Keratinocyte (primary cell): ENCODE measurements at regions not wholly inside any gene's neighbourhood (a gene's known extent, or its start where the extent isn't known, plus 50 kb on each side); places are given as distances from the start of the nearest gene placed in this dataset.

Experiments
- DNase-seq: peaks from one replicate; pipeline ENCODE4 v3.0.0-alpha.2; 2011; ENCODE audit warnings: low read depth, missing footprints, low spot score
- FAIRE-seq: peaks from 2 replicates; lab custom pipeline; 2011; peaks lifted over from hg19 to GRCh38; lab: Jason Lieb, UNC
- H2AFZ ChIP-seq: 2 replicates; pipeline ENCODE4 v1.6.0; 2012; ENCODE audit warnings: low read length, control low read depth, inconsistent platforms; ENCODE audit not compliant: control insufficient read depth
- H3K27ac ChIP-seq: 2 replicates; pipeline ENCODE4 v1.5.1; 2011; ENCODE audit warnings: low read length; ENCODE audit not compliant: control insufficient read depth, insufficient read depth
- H3K27me3 ChIP-seq: 3 replicates; pipeline ENCODE4 v1.6.0; 2011; ENCODE audit warnings: low read length; ENCODE audit not compliant: control insufficient read depth, insufficient read depth; ENCODE audit errors: extremely low read depth
- H3K36me3 ChIP-seq, 2 experiments: 2 replicates in 1 of 2; 3 replicates in 1 of 2; pipeline ENCODE4 v1.5.1; 2011; ENCODE audit warnings: low read length in 2 of 2, mild to moderate bottlenecking in 1 of 2; ENCODE audit not compliant: control insufficient read depth in 2 of 2, insufficient read depth in 2 of 2; ENCODE audit errors: extremely low read depth in 1 of 2
- H3K4me1 ChIP-seq: 3 replicates; pipeline ENCODE4 v1.5.1; 2011; ENCODE audit warnings: low read length; ENCODE audit not compliant: control insufficient read depth, insufficient read depth; ENCODE audit errors: extremely low read depth
- H3K4me2 ChIP-seq: 3 replicates; pipeline ENCODE4 v1.6.0; 2011; ENCODE audit warnings: low read depth, low read length; ENCODE audit not compliant: control insufficient read depth, insufficient read depth; ENCODE audit errors: extremely low read depth
- H3K4me3 ChIP-seq, 3 experiments: fragments of 200-600 bp in 1 of 3; sonication (generic) in 1 of 3; 2 replicates in 2 of 3; 3 replicates in 1 of 3; pipeline ENCODE4 v1.5.1; 2011 to 2016; ENCODE audit warnings: low read length in 3 of 3, mild to moderate bottlenecking in 3 of 3, control low read depth in 2 of 3, inconsistent platforms in 1 of 3, low read depth in 1 of 3, mixed read lengths in 1 of 3, mixed run types in 1 of 3, moderate library complexity in 1 of 3; ENCODE audit not compliant: control insufficient read depth in 2 of 3, insufficient read depth in 2 of 3; ENCODE audit errors: extremely low read depth in 1 of 3
- H3K79me2 ChIP-seq: 2 replicates; pipeline ENCODE4 v1.6.0; 2012; ENCODE audit warnings: low read length; ENCODE audit not compliant: control insufficient read depth, insufficient read depth
- H3K9ac ChIP-seq: 3 replicates; pipeline ENCODE4 v1.6.0; 2011; ENCODE audit warnings: low read length; ENCODE audit not compliant: control insufficient read depth, insufficient read depth; ENCODE audit errors: extremely low read depth
- H3K9me1 ChIP-seq: 3 replicates; pipeline ENCODE4 v1.6.0; 2011; ENCODE audit warnings: low read length; ENCODE audit not compliant: control insufficient read depth, insufficient read depth; ENCODE audit errors: extremely low read depth
- H3K9me3 ChIP-seq: 2 replicates; pipeline ENCODE4 v1.5.1; 2012; ENCODE audit warnings: low read depth, low read length; ENCODE audit not compliant: control insufficient read depth
- H4K20me1 ChIP-seq: 3 replicates; pipeline ENCODE4 v1.6.0; 2011; ENCODE audit warnings: low read length; ENCODE audit not compliant: control insufficient read depth, insufficient read depth; ENCODE audit errors: extremely low read depth
- EZH2 ChIP-seq: IDR thresholded peaks from one replicate; pipeline ENCODE4 v1.6.1; 2012; ENCODE audit warnings: inconsistent platforms, mild to moderate bottlenecking, low read length, moderate library complexity
- dilution Hi-C: fragments of 300-500 bp; cut with MboI; formaldehyde crosslinking; loops from one replicate; pipeline ENCODE4 v1.7.0; 2020; ENCODE audit warnings: low sequenced_read_pairs; ENCODE audit not compliant: extremely low pct_ligation_motif_present
- TF ChIP-seq, protein P1 (sequence below), 3 experiments: IDR thresholded peaks in 1 of 3; conservative IDR thresholded peaks in 1 of 3; optimal IDR thresholded peaks in 1 of 3; 2 replicates in 2 of 3; 3 replicates in 1 of 3; pipeline versions ENCODE3 to v1.5.1; 2011; ENCODE audit warnings: low read length in 3 of 3, mild to moderate bottlenecking in 3 of 3, moderate library complexity in 2 of 3, control low read depth in 1 of 3, inconsistent platforms in 1 of 3; ENCODE audit not compliant: insufficient read depth in 2 of 3; ENCODE audit errors: extremely low read depth in 1 of 3

DNA sequence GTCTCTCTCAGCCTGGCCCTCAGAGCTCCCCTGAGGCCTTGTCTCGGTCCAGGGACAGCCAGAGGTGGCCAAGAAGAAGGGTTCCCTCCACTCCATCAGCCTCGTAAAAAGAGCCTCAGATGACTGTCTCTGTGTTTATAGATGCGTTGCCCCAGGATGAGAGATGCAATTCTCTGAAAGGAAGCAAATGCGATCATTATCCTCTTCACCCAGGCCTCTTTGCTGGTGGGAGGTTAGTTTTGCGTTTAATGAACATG lies 90.4 kb downstream of the YTHDF1 start:
- DNase-seq, result no peak
- no peak overlapping the region for H3K4me3 ChIP-seq

DNA sequence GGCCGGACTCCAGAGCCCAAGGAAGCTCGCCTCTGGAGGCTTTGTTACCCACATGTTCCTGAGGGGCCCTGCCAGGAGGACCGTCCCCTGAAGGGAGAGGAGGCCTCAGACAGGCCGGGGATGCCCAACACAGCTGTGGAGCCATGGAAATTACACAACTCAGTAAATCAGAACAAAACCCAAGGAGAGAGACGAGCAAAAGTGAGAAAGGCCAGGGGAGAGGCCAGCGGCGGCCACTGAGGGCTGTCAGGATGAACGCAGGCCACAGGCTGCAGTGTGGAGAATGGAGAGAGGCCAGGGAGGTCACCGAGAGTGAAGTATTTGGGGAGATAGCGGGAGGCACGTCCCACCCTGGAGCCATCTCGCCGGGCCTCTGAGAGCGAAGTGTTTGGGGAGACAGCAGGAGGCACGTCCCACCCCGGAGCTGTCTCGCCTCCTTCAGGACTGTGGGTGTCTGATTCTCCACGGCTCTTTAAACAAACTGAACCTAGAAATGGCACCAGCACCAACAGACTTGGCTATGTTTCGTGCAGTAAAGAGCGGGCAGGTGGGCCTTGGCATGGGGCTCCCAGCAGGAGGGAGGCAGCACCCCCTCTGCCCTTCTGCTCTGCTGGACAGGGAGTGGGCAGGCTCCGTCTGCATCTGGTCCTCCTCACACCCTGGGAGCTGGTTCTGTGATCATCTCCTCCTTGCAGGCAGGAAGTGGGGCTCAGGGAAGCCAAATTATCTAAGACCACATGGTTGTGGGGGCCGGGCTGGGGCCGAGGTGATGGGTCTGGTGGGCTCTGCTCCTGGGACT lies 91.0 kb downstream of the YTHDF1 start:
- no peak overlapping the region for H3K4me2 ChIP-seq
- DNase-seq, result no peak

More for the DNA sequence above, 90.4 kb downstream of the YTHDF1 start:
- Histone ChIP-seq H3K79me2 (no peaks in the 10 kb centered on the region), H3K36me3 (no peaks in the 10 kb centered on the region), H3K27me3 (peaks cover under 1% of the 10 kb centered on the region), H3K4me2 (no peak overlapping the region), H3K4me1 (no peaks in the 10 kb centered on the region), H4K20me1 (no peaks in the 10 kb centered on the region), H2AFZ (no peak overlapping the region), H3K9me3 (no peaks in the 10 kb centered on the region), H3K9ac (no peak overlapping the region), H3K9me1 (no peaks in the 10 kb centered on the region), H3K27ac (no peak overlapping the region)
- dilution Hi-C loops, result no loop called here
- no peak for FAIRE-seq
- no peak for TF ChIP-seq EZH2
- TF ChIP-seq, protein P1, sequence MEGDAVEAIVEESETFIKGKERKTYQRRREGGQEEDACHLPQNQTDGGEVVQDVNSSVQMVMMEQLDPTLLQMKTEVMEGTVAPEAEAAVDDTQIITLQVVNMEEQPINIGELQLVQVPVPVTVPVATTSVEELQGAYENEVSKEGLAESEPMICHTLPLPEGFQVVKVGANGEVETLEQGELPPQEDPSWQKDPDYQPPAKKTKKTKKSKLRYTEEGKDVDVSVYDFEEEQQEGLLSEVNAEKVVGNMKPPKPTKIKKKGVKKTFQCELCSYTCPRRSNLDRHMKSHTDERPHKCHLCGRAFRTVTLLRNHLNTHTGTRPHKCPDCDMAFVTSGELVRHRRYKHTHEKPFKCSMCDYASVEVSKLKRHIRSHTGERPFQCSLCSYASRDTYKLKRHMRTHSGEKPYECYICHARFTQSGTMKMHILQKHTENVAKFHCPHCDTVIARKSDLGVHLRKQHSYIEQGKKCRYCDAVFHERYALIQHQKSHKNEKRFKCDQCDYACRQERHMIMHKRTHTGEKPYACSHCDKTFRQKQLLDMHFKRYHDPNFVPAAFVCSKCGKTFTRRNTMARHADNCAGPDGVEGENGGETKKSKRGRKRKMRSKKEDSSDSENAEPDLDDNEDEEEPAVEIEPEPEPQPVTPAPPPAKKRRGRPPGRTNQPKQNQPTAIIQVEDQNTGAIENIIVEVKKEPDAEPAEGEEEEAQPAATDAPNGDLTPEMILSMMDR (optimal IDR thresholded peaks at IDR 0.05 in 1 of 3, IDR thresholded peaks at IDR 0.05 in 1 of 3, conservative IDR thresholded peaks at IDR 0.05 in 1 of 3; ENCODE audit: extremely low read depth in 1 of 3, insufficient read depth in 2 of 3, low read length in 3 of 3), result no peak

More for the DNA sequence above, 91.0 kb downstream of the YTHDF1 start:
- Histone ChIP-seq H3K9ac (no peak overlapping the region), H3K4me3 (no peak overlapping the region), H3K27me3 (no peaks in the 10 kb centered on the region), H3K36me3 (no peaks in the 10 kb centered on the region), H3K9me3 (no peaks in the 10 kb centered on the region), H3K27ac (no peak overlapping the region), H3K4me1 (no peaks in the 10 kb centered on the region), H3K79me2 (no peaks in the 10 kb centered on the region), H2AFZ (no peak overlapping the region), H4K20me1 (no peaks in the 10 kb centered on the region), H3K9me1 (no peaks in the 10 kb centered on the region)
- TF ChIP-seq, protein P1 (optimal IDR thresholded peaks at IDR 0.05 in 1 of 3, IDR thresholded peaks at IDR 0.05 in 1 of 3, conservative IDR thresholded peaks at IDR 0.05 in 1 of 3; ENCODE audit: extremely low read depth in 1 of 3, insufficient read depth in 2 of 3, low read length in 3 of 3), result no peak
- TF ChIP-seq EZH2, result no peak
- dilution Hi-C loops, result no loop called here
- no peak for FAIRE-seq
